HG02610 (cell line): ENCODE measurements at regions not wholly inside any gene's neighbourhood (a gene's known extent, or its start where the extent isn't known, plus 50 kb on each side); places are given as distances from the start of the nearest gene placed in this dataset.
"Not testable (repeated sequence)": the region's sequence is repeated elsewhere in the genome, so short reads cannot be mapped to it uniquely, and the experiment has no call there.

Experiments
- ATAC-seq: cut with Tn5 transposase; IDR thresholded peaks from one replicate; pipeline ENCODE4 v1.9.1; 2021; ENCODE audit warnings: mild to moderate bottlenecking, moderate library complexity; ENCODE audit not compliant: unreplicated experiment

DNA sequence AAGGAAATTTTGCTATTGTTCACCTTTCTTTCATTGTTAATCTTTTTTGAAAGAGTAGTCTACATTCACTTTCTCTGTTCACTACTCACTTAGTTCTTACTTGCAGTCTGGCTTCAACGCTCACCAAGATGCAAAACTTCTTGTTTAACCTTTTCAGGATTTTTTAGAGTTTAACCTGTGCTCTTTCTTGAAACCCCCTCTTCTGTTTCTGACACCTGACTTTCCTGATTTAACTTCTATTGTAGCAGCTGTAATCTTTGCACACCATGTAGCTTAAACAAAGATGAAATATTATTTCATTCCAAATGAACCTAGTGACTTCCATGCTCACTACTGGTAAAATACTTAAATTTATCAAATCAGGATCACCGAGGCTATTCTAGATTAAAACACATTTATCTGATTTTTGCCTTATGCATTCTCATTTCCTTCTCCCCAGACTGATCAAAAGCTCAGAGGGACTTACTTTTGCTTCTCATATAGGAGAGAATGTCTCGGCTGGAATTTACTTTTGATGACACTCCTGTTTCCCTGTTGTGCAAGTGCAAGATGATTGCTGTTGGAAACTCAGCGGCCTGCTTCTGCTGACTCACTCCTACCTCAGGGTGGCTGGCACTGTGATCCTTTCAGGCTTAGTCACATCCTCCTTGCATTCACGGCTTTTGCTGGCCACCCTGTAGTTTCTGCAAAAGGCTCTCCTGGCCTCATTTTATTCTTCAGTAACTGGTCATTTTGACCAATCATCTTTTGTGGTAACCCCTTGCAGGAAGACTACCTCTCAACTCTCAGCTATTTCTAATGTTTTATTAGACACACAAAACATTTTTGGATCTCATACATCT, 109.3 kb upstream of the IFNE start:
- peak; percentile 86 for ATAC-seq

DNA sequence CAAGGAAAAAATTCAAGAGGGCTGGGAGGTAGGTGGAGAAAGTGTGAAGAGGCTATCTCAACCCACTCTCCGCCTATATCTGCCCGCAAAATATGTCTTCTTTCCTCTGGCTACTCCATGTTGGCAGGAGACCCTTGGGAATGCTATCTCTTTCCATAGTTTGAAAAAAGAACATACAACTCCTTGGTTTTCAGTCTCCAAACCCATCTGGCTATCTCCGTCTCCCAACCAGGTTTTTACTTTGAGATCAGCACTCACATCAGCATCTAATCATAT, 109.9 kb upstream of the IFNE start:
- no peak for ATAC-seq

DNA sequence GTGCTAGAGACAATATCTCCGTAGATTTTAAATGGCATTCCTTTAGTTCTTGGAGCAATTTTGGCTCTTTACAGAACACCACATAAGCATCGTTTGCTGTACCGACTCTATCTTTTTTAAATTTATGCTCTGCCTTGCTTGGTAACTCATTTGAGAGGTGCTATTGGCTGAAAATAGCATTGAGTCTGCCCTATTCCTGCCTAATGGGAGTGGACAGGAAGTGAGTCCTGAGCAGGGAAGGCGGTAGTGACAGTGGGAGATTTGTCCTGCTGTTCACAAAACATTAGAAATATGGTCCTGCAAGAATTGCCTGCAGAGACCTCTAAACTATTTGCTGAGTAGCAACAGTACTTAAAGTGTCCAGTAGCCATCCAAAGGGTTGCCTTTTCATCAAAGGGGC, 115.2 kb upstream of the IFNE start:
- ATAC-seq, result no peak

DNA sequence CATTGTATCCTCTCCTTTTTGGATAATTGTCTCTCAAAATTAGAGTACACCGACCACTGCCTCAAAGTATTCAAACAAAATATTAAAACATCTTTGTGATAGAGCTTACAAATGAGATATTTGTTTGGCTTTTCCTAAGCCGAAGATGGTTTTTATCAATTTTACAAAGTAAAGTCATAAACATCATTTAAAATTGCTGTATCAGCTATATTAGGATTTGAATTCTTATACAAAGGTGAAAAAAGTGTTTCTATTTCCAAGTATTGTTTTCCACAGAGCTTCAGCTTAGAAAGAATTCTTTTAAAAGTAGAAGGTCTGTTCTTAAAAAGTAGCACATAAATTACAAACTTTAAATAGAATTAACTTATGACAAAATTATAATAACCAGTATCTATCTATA, 116.6 kb upstream of the IFNE start:
- no peak for ATAC-seq

DNA sequence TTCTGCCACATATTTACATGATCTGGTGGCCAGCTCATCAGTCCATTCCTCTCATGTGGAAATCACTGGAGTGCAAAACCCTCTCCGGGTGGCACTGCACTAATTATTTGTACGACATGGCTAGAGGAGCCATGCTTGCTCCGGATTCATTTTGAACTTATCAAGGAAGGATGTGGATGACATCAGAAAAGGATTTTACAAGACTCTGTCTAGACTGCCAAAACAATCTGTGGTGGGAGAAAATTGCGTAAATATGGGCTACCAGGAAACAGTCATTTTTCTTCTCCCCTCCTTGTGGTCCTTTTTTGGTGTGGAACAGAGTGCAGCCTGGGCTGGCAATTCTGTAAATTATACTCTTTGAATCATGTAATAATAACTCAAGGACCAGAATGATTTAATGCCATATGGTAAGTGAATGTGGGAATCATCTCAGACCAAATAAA, 123.4 kb upstream of the IFNE start:
- no peak for ATAC-seq

DNA sequence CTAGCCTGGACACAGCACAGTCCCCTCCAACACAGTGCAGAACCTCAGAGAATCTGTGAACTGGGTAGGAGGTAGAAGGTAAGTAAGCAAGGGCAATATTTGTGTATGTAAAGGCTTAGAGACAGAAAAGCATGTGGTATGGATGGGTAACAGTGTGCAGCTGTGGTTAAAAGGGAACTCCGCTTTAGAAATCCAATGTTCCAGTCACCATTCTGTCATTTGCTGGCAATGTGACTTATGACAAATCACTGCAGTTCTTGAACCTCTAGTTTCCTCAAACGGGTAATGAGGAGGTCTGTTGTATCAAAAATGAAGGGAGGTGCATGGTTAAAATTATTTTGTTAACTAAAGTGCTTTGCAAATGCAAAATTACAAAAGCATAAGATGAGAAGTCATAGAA, 125.5 kb upstream of the IFNE start:
- no peak for ATAC-seq

DNA sequence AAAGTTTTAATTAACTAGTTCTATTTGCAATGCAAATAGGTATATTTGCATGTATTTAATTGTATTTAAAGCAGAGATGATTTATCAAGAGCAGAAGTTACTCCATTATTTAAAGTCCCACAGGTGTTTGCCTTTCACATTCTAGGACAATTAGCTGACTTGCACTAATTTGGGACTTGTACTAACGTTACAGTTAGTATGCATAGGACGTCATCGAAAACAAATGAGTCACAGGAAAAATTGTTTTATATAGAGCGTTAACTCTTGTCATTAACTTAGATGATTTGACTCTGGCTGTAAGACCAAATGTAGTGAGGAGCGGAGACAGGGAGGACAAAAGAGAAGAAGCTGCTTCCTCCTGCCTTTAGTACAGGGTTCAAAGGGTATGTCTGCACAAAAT, 126.1 kb upstream of the IFNE start:
- no peak for ATAC-seq

DNA sequence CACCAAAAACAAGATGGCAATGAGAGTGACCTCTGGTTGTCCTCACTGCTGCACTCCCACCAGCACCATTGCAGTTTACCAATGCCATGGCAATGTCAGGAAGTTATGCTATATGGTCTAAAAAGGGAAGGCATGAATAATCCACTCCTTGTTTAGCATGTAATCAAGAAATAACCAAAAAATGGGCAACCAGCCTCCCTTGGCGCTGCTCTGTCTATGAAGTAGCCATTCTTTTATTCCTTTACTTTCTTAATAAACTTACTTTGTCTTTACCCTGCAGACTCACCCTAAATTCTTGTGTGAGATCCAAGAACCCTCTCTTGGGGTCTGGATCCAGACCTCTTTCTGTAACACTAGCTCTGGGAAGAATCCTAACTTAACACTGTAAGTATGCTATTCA, 127.4 kb upstream of the IFNE start:
- no peak for ATAC-seq

DNA sequence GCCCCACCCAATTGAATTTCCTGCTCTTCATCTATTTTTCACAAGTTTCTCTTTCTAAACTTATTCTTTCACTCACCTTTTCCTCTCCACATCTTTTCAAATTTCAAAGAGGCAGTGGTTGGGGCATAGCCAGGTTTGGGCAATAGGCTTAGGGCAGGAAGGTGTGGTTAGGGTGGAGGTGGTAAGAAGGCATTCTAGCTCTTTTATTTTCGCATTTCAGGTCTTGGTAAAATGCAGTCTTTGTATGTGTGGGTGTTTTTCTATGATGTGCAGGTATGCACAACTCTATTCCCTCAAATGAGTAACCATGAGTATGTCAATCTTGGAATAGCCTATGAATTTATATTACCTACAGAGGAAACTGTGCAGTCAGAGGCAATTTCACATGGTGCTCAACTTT, 129.8 kb upstream of the IFNE start:
- ATAC-seq, result no peak

DNA sequence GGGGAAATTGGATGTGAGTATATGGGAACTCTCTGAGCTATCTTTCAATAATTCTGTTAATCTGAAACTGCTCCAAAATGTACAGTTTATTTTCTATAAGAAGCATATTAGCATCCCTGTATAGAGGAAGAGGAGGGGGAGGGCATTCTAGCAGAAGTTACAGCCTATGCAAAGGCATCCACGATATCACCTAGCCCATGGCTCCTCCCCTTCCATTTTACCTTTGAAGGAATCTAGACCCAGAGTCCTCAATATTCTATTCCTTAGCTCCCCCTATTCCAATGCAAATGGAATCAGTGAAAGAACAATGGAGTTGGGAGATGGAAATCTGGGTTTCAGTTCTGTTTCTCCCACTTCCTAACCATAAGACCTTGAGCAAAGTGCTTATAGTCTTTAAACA, 132.9 kb upstream of the IFNE start:
- ATAC-seq, result no peak

DNA sequence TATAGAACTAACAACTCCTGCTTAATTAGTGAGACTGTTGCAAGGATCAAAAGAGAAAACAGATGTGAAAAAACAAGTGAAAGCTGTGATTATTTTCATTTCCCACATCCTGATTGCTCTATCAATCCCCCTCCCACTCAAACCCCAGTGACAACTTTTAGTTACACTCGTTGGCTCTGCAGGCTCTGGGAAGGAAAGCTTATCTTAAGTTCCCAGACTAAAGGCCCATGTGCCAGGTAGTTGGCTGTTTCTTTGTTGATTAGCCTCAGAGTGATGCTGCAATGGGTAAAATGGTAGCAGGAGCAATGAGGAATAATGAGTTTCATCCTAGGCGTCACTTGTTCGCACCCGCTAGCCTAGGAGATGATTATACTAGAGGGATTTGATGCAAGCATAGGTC, 133.3 kb upstream of the IFNE start:
- ATAC-seq, result no peak

DNA sequence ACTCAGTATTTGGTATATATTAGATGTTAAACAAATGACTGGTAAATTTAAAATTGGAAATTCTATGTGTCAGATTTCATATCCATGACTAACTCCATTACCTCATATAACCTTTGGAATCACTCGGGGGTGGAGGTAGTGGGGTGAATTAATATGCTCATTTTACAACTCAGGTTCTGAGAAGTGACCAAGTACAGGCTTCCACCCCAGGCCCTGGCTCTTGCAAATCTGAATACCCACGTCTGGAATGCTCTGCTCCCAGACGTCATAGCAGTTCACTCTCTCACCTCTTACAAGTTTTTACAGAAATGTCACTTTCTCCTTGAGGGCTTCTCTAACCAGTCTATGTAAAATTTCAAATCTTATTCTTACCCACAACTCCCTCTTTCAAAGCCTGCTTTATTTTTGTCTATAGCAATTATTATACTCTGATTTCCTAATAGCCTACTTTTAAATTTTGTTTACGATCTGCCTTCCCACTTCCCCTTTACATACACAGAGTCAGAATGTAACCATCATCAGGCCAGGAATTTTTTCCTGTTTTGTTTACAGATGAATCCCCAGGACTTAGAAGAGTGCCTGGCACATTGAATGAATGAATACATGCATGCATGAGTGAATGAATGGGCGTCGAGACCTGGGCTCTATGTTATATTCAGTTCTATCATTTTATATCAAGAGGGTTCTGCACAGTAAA, 134.1 kb upstream of the IFNE start:
- ATAC-seq, result no peak

DNA sequence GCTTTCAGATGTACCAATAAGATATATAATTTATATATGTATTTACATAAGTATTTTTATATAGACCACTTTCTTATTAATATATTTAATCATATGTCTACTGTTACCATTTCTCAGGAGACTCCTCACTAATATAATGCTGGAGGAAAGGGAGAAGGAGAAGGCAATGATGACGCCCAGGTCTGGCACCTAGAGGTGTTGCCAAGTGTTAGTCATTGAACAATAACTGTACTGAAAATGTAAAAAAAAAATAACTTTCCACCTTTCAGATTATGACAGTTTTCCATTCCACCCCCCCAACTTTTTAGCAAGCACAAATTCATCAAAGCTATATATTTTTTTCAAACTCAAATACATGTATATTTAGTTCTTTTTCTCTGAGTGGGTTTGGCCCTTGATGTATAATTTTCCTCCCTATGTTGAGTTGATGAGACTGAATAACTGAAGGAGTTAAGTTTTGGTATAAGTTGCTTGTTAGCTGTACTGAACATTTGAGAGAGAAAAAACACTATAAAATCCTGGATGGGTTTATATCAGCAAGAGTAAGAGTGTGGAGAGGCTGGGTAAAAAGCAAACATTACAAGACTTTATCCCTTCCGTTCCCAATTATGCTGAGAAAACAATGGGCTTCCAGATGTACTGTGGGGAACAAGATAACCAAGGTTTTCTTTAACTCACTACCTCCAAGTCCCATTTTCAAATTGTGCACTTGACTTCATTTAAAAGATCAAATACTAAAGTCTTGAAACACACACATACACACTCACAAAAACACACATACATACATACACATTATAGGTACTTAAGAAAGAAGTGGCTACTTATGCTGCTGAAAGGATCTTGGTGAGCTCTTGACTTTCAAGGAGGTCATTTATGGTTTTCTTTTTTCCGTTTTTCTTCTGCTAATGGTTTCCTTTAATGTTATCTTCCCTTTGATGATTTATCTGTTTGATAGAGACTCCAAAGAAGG, 142.8 kb upstream of the IFNE start:
- no peak for ATAC-seq

DNA sequence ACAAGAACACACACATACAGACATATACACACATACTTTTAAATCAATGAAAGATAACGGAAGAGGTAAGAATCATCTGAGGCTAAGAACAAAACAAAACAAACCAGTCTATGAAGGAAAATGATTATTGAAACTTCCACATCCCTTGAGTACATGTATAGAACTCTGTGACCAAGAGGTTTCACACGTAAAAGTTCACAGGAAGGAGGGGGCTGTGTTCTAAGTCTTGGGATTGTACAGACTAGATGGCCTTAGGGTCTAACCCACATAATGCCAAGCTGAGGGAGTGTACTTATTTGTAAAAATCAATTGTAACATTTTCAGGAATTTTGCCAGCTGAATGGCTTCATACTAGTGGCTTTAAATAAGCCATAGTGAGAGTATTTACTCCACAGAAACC, 144.4 kb upstream of the IFNE start:
- no peak for ATAC-seq

DNA sequence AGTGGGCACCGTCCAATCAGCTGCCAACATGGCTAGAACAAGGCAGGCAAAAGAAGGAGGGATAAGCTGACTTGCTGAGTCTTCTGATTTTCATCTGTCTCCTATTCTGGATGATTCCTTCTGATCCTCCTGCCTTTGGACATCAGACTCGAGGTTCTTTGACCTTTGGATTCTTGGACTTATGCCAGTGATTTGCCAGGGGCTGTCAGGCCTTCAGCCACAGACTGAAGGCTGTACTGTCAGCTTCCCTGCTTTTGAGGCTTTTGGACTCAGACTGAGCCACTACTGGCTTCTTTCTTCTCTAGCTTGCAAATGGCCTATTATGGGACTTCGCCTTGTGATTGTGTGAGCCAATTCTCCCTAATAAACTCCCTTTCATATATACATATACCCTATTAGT, 146.8 kb upstream of the IFNE start:
- not testable (repeated sequence) for ATAC-seq

DNA sequence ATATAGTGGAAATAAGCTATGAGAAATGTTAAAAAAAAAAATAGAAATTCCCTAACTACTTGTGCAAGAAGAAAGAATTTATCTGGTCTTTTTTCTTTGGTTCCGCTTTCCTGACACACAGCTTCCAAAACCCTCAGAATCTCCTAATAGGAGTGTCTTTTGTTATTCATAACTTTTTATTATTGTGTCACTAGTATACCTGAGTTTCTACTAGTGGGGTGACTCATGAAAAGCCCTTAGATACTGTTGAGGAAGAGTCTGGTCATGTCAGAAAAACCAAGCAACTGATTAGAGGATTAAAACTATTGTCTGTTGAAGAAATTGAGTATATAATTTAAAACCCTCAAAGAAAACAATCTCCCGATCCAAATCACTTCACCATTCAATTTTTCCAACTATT, 152.8 kb upstream of the IFNE start:
- no peak for ATAC-seq

DNA sequence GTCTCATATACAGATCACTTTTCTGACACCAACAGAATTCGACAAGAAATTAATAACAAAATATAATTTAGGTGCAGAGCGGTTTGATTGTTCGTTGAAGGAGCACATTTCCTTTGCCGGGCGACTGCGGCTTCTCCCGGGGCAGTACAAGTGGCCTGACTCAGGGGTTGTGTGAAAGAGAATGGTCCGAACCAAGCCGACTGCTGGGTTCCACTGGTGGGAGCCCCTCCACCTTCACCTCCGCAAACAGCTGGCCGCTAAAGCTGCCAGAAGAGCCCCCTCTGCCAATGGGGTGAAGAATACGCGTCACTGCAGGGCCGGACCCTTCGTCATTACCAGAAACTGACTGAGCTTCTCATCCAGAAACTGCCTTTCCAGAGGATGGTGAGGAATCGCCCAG, 156.0 kb upstream of the IFNE start:
- ATAC-seq, result no peak

DNA sequence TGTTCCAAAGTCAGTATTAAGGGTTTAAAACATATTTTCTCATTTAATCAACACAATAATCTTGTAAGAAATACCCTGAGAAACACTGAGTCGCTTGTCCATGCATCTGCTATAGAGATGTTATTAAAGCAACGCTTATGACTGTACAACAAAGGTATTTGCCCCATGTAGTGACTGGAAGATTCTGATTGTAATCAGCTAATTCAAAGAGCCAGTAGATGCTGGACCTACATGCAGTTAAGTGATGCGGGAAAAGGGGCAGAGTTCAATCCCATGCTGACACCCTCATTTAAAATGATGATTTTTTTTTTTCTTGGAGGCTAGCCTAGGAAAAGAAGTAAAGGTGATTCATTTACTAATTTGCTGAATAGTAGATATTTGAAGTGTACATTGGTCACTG, 149.3 kb upstream of the MTAP start:
- no peak for ATAC-seq

DNA sequence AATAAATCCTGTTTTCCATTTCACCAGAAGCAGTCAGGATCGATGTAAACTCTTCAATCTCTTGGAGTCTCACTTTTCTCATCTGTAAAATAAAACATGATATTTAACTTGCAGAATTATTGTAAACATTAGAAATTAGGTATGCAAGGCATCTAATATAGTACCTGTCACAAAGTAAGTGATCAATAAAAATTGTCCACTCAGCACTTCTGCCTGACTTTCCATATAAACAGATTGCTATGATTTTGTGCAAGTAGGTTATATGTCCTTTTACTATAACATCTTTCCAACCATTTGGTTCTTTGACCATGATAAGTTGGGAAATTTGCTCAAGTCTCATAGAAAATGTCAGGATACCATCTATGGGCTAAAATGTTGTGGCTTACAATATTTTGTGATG, 148.8 kb upstream of the MTAP start:
- ATAC-seq, result no peak

DNA sequence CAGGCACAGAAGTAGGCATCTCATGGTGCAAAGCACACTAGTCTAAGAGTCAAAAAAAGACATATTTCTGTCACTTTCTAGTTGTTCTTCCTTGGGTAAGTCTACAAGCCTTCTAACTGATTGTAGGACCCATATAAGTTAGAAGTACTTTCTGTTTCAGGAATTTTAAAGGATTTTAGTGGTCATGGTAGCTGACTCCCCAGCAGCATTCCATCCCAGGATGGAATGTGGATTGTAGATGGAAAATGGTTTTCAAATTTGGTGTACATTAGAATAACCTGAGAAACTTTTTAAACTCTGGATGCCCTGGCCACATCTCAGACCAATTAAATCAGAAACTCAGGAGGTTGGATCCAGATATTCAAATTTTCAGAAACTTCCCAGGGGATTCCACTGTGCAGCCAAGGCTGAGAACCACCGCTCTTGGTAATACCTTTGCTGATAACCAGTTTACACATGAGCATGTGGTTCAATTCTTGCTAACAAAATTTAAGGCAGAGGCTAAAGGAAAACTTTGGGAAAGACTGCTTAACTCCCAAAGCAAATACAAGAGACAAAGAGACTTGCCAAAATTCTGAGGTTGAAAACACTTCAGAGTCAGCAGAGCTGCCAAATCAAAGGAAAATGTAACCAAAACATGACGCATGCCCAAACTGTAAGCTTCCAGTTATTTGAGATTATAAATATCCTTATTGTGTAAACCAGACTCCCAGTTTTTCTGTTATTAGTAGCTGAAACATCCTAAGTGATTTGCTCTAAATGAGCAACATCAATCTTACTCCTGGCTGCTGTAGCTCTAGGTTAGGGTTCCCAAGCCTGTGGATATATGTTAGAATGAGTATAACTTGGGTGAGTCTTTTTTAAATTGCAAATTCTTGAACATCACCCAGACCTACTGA, 145.4 kb upstream of the MTAP start:
- ATAC-seq, result no peak
